GM04503 (cell line): ENCODE measurements at regions not wholly inside any gene's neighbourhood (a gene's known extent, or its start where the extent isn't known, plus 50 kb on each side); places are given as distances from the start of the nearest gene placed in this dataset.

ENCODE experiments used
- DNase-seq: peaks from one replicate; pipeline ENCODE4 v3.0.0-alpha.2; 2012; ENCODE audit warnings: low read depth

- no peak for DNase-seq
Measured at GRCh38 chr3:34183611-34184340, 385.3 kb downstream of the PDCD6IP start.

GRCh38 chr3:34185301-34185700, 386.9 kb downstream of the PDCD6IP start:
- DNase-seq, result no peak

GRCh38 chr3:34189133-34189532, 390.7 kb downstream of the PDCD6IP start:
- no peak for DNase-seq

GRCh38 chr3:34196914-34197313, 398.5 kb downstream of the PDCD6IP start:
- DNase-seq, result no peak

- no peak for DNase-seq
Measured at GRCh38 chr3:34198309-34198708, 399.9 kb downstream of the PDCD6IP start.

- no peak for DNase-seq
Measured at GRCh38 chr3:34200576-34200975, 402.1 kb downstream of the PDCD6IP start.

- DNase-seq, result no peak
Measured at GRCh38 chr3:34202975-34203374, 404.5 kb downstream of the PDCD6IP start.

GRCh38 chr3:34203386-34203785, 405.0 kb downstream of the PDCD6IP start:
- DNase-seq, result no peak

- DNase-seq, result peak; percentile 1
Measured at GRCh38 chr3:34207002-34207401, 408.6 kb downstream of the PDCD6IP start.

- no peak for DNase-seq
Measured at GRCh38 chr3:34207806-34208205, 409.4 kb downstream of the PDCD6IP start.

GRCh38 chr3:34212175-34212574, 413.7 kb downstream of the PDCD6IP start:
- no peak for DNase-seq

GRCh38 chr3:34212656-34213055, 414.2 kb downstream of the PDCD6IP start:
- peak; percentile 2 for DNase-seq

GRCh38 chr3:34213478-34213877, 415.0 kb downstream of the PDCD6IP start:
- no peak for DNase-seq

- no peak for DNase-seq
Measured at GRCh38 chr3:34216711-34217335, 418.4 kb downstream of the PDCD6IP start.

GRCh38 chr3:34218706-34219385, 420.4 kb downstream of the PDCD6IP start:
- no peak for DNase-seq

- DNase-seq, result no peak
Measured at GRCh38 chr3:34219556-34219955, 421.1 kb downstream of the PDCD6IP start.

GRCh38 chr3:34225821-34226366, 427.5 kb downstream of the PDCD6IP start:
- DNase-seq, result no peak

GRCh38 chr3:34229876-34230275, 431.4 kb downstream of the PDCD6IP start:
- no peak for DNase-seq

- no peak for DNase-seq
Measured at GRCh38 chr3:34235096-34235495, 436.7 kb downstream of the PDCD6IP start.

GRCh38 chr3:34237946-34238345, 439.5 kb downstream of the PDCD6IP start:
- DNase-seq, result no peak

- DNase-seq, result no peak
Measured at GRCh38 chr3:34238407-34238806, 440.0 kb downstream of the PDCD6IP start.

- DNase-seq, result no peak
Measured at GRCh38 chr3:34239287-34239686, 440.9 kb downstream of the PDCD6IP start.

GRCh38 chr3:34239875-34240274, 441.4 kb downstream of the PDCD6IP start:
- DNase-seq, result no peak
